PC-9 (cell line): ENCODE measurements at regions not wholly inside any gene's neighbourhood (a gene's known extent, or its start where the extent isn't known, plus 50 kb on each side); places are given as distances from the start of the nearest gene placed in this dataset.

ENCODE experiments used
- EZH2 ChIP-seq: fragments of 200-600 bp; sonication (generic); IDR thresholded peaks from 2 replicates; pipeline ENCODE4 v1.8.0; 2017; ENCODE audit warnings: antibody characterized with exemption, low read depth
- TF ChIP-seq, protein P1 (sequence below): fragments of 200-600 bp; sonication (generic); conservative IDR thresholded peaks from 2 replicates; pipeline ENCODE4 v1.6.1; 2017; ENCODE audit warnings: mixed run types, antibody characterized with exemption, mild to moderate bottlenecking, moderate library complexity

DNA sequence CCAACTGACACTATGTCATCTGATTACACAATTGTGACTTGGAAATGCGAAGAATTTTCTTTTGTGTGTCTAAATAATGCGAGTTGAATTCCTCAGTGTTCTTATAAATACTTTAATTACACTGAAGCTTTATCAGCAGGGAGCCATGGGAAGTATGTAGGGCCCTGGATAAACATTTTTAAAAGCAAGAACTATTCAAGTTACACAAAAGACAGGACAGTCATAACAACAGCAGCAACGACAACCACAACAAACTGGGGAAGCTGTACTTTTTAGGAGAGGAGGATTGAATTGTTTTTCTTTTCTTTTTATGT lies 250.3 kb upstream of the ZNF608 start:
- TF ChIP-seq, protein P1, sequence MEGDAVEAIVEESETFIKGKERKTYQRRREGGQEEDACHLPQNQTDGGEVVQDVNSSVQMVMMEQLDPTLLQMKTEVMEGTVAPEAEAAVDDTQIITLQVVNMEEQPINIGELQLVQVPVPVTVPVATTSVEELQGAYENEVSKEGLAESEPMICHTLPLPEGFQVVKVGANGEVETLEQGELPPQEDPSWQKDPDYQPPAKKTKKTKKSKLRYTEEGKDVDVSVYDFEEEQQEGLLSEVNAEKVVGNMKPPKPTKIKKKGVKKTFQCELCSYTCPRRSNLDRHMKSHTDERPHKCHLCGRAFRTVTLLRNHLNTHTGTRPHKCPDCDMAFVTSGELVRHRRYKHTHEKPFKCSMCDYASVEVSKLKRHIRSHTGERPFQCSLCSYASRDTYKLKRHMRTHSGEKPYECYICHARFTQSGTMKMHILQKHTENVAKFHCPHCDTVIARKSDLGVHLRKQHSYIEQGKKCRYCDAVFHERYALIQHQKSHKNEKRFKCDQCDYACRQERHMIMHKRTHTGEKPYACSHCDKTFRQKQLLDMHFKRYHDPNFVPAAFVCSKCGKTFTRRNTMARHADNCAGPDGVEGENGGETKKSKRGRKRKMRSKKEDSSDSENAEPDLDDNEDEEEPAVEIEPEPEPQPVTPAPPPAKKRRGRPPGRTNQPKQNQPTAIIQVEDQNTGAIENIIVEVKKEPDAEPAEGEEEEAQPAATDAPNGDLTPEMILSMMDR = no peak
- no peak for TF ChIP-seq EZH2
